Activated CD4-positive, alpha-beta T cell treated with anti-CD3 and anti-CD28 coated beads, Interleukin-2, amount 10 ng/mL, durations not matched to agents 7 days and 5 days (primary cell): ENCODE measurements at regions not wholly inside any gene's neighbourhood (a gene's known extent, or its start where the extent isn't known, plus 50 kb on each side); places are given as distances from the start of the nearest gene placed in this dataset.
"Not testable (repeated sequence)": the region's sequence is repeated elsewhere in the genome, so short reads cannot be mapped to it uniquely, and the experiment has no call there.

Source experiments
- CTCF ChIA-PET: fragments of 350-600 bp; sonication (Branson Sonifier 250); formaldehyde crosslinking; loops from one replicate; lab custom pipeline; 2021; ENCODE audit warnings: antibody characterized with exemption; lab: Charles Lee
- POLR2A ChIA-PET: fragments of 350-600 bp; sonication (Branson Sonifier 250); formaldehyde crosslinking; loops from one replicate; lab custom pipeline; 2021; ENCODE audit warnings: antibody characterized with exemption; lab: Charles Lee
- DNase-seq: peaks from one replicate; pipeline ENCODE4 v3.0.0-alpha.2; 2020
- H3K27ac Mint-ChIP-seq: one replicate; pipeline ENCODE4 v1.8.0; 2021; ENCODE audit warnings: mild to moderate bottlenecking, moderate library complexity, mixed read lengths
- H3K27me3 Mint-ChIP-seq: one replicate; pipeline ENCODE4 v1.8.0; 2021; ENCODE audit warnings: mixed read lengths
- H3K36me3 Mint-ChIP-seq: one replicate; pipeline ENCODE4 v1.8.0; 2021; ENCODE audit warnings: low read depth, mixed read lengths
- H3K4me1 Mint-ChIP-seq: one replicate; pipeline ENCODE4 v1.8.0; 2021; ENCODE audit warnings: mixed read lengths
- H3K4me3 Mint-ChIP-seq: one replicate; pipeline ENCODE4 v1.8.0; 2021; ENCODE audit warnings: mild to moderate bottlenecking, moderate library complexity, mixed read lengths
- H3K9me3 Mint-ChIP-seq: one replicate; pipeline ENCODE4 v1.8.0; 2021; ENCODE audit warnings: mixed read lengths

- H3K9me3 Mint-ChIP-seq, CTCF ChIA-PET, H3K36me3 Mint-ChIP-seq, H3K4me3 Mint-ChIP-seq, DNase-seq, H3K4me1 Mint-ChIP-seq, POLR2A ChIA-PET, H3K27me3 Mint-ChIP-seq, H3K27ac Mint-ChIP-seq: not testable (repeated sequence)
These were observed 89.4 kb downstream of the DDX11 start for GRCh38 chr12:31162896-31163560.

DNA sequence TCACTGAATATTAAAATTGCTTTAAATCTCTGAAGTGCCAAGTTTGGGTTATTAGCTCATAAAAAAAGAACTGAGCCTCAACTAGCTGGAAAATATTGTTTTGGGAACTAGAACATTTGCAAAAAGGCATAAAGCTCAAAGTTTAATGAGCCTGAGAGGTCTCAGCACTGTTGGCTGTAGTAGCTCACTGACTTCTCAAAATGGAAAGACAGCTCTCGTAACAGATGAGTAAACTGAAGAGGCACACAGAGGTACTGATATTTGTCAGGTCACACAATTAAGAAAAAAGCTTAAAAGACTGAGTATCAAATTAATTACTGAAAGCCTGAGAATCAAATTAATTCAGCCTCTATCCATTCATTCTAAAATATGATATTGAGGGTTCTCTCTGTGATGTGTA lies 100.6 kb downstream of the DDX11 start:
- H3K4me3 Mint-ChIP-seq, H3K4me1 Mint-ChIP-seq, H3K36me3 Mint-ChIP-seq, DNase-seq, CTCF ChIA-PET, H3K9me3 Mint-ChIP-seq, H3K27ac Mint-ChIP-seq, POLR2A ChIA-PET, H3K27me3 Mint-ChIP-seq: not testable (repeated sequence)

- H3K27me3 Mint-ChIP-seq, H3K27ac Mint-ChIP-seq, DNase-seq, H3K4me1 Mint-ChIP-seq, H3K9me3 Mint-ChIP-seq, CTCF ChIA-PET, H3K4me3 Mint-ChIP-seq, H3K36me3 Mint-ChIP-seq, POLR2A ChIA-PET: not testable (repeated sequence)
These were observed 103.9 kb downstream of the DDX11 start for GRCh38 chr12:31177514-31177913.

- H3K36me3 Mint-ChIP-seq, POLR2A ChIA-PET, H3K27me3 Mint-ChIP-seq, H3K4me3 Mint-ChIP-seq, H3K9me3 Mint-ChIP-seq, DNase-seq, H3K27ac Mint-ChIP-seq, CTCF ChIA-PET, H3K4me1 Mint-ChIP-seq: not testable (repeated sequence)
These were observed 105.2 kb downstream of the DDX11 start for GRCh38 chr12:31178875-31179274.

- H3K36me3 Mint-ChIP-seq, POLR2A ChIA-PET, H3K4me3 Mint-ChIP-seq, H3K27me3 Mint-ChIP-seq, H3K9me3 Mint-ChIP-seq, DNase-seq, CTCF ChIA-PET, H3K27ac Mint-ChIP-seq, H3K4me1 Mint-ChIP-seq: not testable (repeated sequence)
These were observed 106.1 kb downstream of the DDX11 start for GRCh38 chr12:31179627-31180237.

DNA sequence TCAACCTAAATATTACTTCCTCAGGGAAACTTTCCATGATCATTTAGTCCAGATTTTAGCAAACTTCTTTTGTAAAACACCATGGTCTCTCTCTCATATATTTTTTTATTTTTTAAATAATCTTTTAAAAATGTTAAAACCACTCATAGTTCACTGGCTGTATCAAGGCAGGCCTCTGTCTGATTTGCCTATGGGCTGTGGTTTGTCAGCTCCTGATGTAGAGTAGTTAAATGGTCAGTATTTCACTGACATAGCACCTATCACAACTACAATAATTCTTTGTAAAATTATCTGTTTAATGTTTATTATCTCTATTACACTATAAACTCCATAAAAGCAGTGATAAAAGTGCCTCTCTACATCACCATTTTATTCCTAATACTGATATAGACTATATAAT lies 108.9 kb downstream of the DDX11 start:
- H3K27me3 Mint-ChIP-seq, H3K9me3 Mint-ChIP-seq, H3K36me3 Mint-ChIP-seq, DNase-seq, H3K27ac Mint-ChIP-seq, H3K4me3 Mint-ChIP-seq, H3K4me1 Mint-ChIP-seq, POLR2A ChIA-PET, CTCF ChIA-PET: not testable (repeated sequence)

DNA sequence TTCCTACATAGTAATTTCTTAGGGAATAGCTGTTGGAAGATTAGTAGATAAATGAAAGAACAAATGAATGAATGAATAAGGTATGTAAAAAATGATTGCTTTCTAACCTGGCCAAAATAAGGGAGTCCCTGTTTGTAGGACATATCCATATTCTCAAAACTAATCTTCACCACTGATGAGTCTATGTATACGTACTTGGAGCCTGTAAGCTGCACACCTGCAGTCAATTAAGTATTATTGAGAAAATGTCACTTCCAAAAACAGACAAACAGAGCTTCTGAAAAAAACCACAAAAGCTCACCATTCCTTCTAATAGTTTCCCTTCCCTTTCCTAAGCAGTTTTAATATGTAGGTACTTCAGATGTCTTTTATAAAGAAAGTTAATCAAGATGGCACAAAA lies 109.4 kb downstream of the DDX11 start:
- CTCF ChIA-PET, H3K36me3 Mint-ChIP-seq, H3K27me3 Mint-ChIP-seq, POLR2A ChIA-PET, H3K9me3 Mint-ChIP-seq, H3K4me1 Mint-ChIP-seq, DNase-seq, H3K27ac Mint-ChIP-seq, H3K4me3 Mint-ChIP-seq: not testable (repeated sequence)

- H3K27me3 Mint-ChIP-seq, CTCF ChIA-PET, H3K4me1 Mint-ChIP-seq, DNase-seq, POLR2A ChIA-PET, H3K4me3 Mint-ChIP-seq, H3K27ac Mint-ChIP-seq, H3K9me3 Mint-ChIP-seq, H3K36me3 Mint-ChIP-seq: not testable (repeated sequence)
These were observed 110.2 kb downstream of the DDX11 start for GRCh38 chr12:31183899-31184298.

DNA sequence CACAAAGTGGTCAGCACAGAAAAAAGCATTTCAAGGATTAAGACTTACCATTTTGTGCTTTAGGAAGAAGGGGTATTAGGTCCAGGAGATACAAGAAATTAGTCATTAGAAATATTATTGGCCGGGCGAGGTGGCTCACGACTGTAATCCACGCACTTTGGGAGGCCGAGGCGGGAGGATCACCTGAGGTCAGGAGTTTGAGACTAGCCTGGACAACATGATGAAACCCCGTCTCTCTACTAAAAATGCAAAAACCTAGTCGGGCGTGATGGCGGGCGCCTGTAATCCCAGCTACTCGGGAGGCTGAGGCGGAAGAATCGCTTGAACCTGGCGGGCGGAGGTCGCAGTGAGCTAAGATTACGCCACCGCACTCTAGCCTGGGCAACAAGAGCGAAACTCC lies 111.0 kb downstream of the DDX11 start:
- H3K4me1 Mint-ChIP-seq, H3K9me3 Mint-ChIP-seq, H3K4me3 Mint-ChIP-seq, DNase-seq, H3K27ac Mint-ChIP-seq, H3K27me3 Mint-ChIP-seq, POLR2A ChIA-PET, CTCF ChIA-PET, H3K36me3 Mint-ChIP-seq: not testable (repeated sequence)

- H3K36me3 Mint-ChIP-seq, H3K27me3 Mint-ChIP-seq, DNase-seq, H3K4me1 Mint-ChIP-seq, H3K9me3 Mint-ChIP-seq, CTCF ChIA-PET, POLR2A ChIA-PET, H3K27ac Mint-ChIP-seq, H3K4me3 Mint-ChIP-seq: not testable (repeated sequence)
These were observed 119.0 kb downstream of the DDX11 start for GRCh38 chr12:31192689-31193088.

DNA sequence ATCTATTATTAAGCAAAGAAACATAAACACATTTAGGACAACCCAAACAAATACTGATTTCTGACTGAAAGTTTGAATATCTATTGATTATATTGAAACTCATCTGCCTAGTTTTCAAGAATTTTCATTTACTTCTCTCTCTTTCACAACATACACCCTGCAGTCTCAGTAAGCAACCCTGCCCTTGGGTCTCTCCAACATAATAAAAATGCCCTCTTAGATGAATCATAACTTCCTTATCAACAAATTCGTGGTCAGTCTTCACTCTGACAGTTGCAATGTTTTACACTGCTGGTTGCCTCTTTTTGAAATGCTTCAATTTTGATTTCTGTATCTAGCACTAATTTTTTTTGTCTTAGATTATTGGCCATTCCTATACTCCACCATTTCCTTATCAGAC lies 122.0 kb downstream of the DDX11 start:
- H3K4me1 Mint-ChIP-seq, DNase-seq, CTCF ChIA-PET: not testable (repeated sequence)

GRCh38 chr12:31199476-31199875 lies 125.8 kb downstream of the DDX11 start:
- H3K27ac Mint-ChIP-seq, H3K36me3 Mint-ChIP-seq, H3K4me3 Mint-ChIP-seq, H3K9me3 Mint-ChIP-seq, POLR2A ChIA-PET, CTCF ChIA-PET, H3K4me1 Mint-ChIP-seq, DNase-seq: not testable (repeated sequence)
- H3K27me3 Mint-ChIP-seq: peaks cover 15% of the 10 kb centered on the region

More for the DNA sequence above, 122.0 kb downstream of the DDX11 start:
- H3K9me3 Mint-ChIP-seq, H3K4me3 Mint-ChIP-seq, POLR2A ChIA-PET, H3K36me3 Mint-ChIP-seq, H3K27me3 Mint-ChIP-seq, H3K27ac Mint-ChIP-seq: not testable (repeated sequence)

GRCh38 chr12:31201382-31201781 lies 124.6 kb downstream of the SINHCAF start:
- H3K36me3 Mint-ChIP-seq: no peaks in the 10 kb centered on the region
- ChIA-PET CTCF (no interaction called here), POLR2A (no interaction called here)
- H3K27ac Mint-ChIP-seq: no peak overlapping the region
- H3K27me3 Mint-ChIP-seq: peaks cover 15% of the 10 kb centered on the region
- peaks cover 11% of the 10 kb centered on the region for H3K4me1 Mint-ChIP-seq
- DNase-seq: no peak
- peaks cover 1% of the 10 kb centered on the region for H3K9me3 Mint-ChIP-seq
- no peak overlapping the region for H3K4me3 Mint-ChIP-seq

DNA sequence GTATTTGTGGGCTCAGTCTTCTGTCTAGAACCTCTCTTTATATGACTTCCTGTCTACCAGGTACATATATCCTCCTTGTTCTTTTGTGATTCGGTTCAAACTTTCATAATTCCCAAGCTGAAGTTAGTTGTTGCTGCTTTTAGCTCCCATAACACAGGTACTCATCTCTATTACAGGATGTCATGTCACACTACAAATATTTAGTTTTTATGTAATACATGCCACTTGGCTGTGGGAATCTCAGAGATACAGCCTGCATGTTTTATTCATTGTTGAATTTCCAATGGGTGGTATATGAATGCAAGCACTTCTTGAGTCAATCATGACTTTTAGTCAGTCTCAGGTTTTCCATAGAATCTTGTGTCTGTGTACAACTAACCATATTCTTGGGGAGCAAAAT lies 122.7 kb downstream of the SINHCAF start:
- Mint-ChIP-seq H3K4me1 (peaks cover 11% of the 10 kb centered on the region), H3K36me3 (no peaks in the 10 kb centered on the region), H3K27ac (no peak overlapping the region), H3K9me3 (peaks cover 1% of the 10 kb centered on the region), H3K27me3 (peaks cover 15% of the 10 kb centered on the region), H3K4me3 (no peak overlapping the region)
- POLR2A ChIA-PET: no interaction called here
- DNase-seq: no peak
- CTCF ChIA-PET: no interaction called here
